PC-9 (cell line): ENCODE measurements at regions not wholly inside any gene's neighbourhood (a gene's known extent, or its start where the extent isn't known, plus 50 kb on each side); places are given as distances from the start of the nearest gene placed in this dataset.

Source experiments
- BruUV-seq: library from RNA; stranded (reverse); fragments of 400-500 nt; replicated peaks from 2 replicates; lab custom pipeline; 2021; lab: Mats Ljungman, UMichigan
- CTCF ChIA-PET: fragments of 300-600 bp; sonication (Branson Sonifier 250); formaldehyde crosslinking; loops from one replicate; lab custom pipeline; 2022; ENCODE audit warnings: antibody characterized with exemption; lab: Charles Lee
- POLR2A ChIA-PET: fragments of 300-600 bp; sonication (Branson Sonifier 250); formaldehyde crosslinking; loops from one replicate; lab custom pipeline; 2022; ENCODE audit warnings: antibody characterized with exemption; ENCODE audit not compliant: unreplicated experiment; lab: Charles Lee
- DNase-seq, 2 experiments: peaks; one replicate each; pipeline versions ENCODE4 v3.0.0 to v3.0.0-alpha.2; 2015 to 2022; ENCODE audit warnings: mixed read lengths in 1 of 2
- H2AFZ ChIP-seq: fragments of 200-600 bp; sonication (generic); 2 replicates; pipeline ENCODE4 v1.8.1; 2017; ENCODE audit warnings: antibody characterized with exemption
- H3F3A ChIP-seq: fragments of 200-600 bp; sonication (generic); 2 replicates; pipeline ENCODE4 v1.8.1; 2017; ENCODE audit warnings: antibody characterized with exemption, mild to moderate bottlenecking, low read depth; ENCODE audit not compliant: insufficient read depth
- H3K27ac ChIP-seq: fragments of 200-600 bp; sonication (generic); 2 replicates; pipeline ENCODE4 v1.6.1; 2016; ENCODE audit warnings: mixed run types
- H3K27me3 ChIP-seq: fragments of 200-600 bp; sonication (generic); 2 replicates; pipeline ENCODE4 v1.6.1; 2016; ENCODE audit warnings: low read depth, mixed run types; ENCODE audit not compliant: insufficient read depth
- H3K36me3 ChIP-seq: fragments of 200-600 bp; sonication (generic); 2 replicates; pipeline ENCODE4 v1.6.1; 2016; ENCODE audit warnings: low read depth, mixed run types
- H3K4me1 ChIP-seq: fragments of 200-600 bp; sonication (generic); replicated peaks from 2 replicates; pipeline ENCODE4 v1.6.1; 2016; ENCODE audit warnings: mixed run types; ENCODE audit not compliant: insufficient read depth
- H3K4me2 ChIP-seq: fragments of 200-600 bp; sonication (generic); 2 replicates; pipeline ENCODE4 v1.6.1; 2017; ENCODE audit warnings: mixed run types
- H3K4me3 ChIP-seq: fragments of 200-600 bp; sonication (generic); 2 replicates; pipeline ENCODE4 v1.6.1; 2016; ENCODE audit warnings: mixed run types
- H3K79me2 ChIP-seq: fragments of 200-600 bp; sonication (generic); 2 replicates; pipeline ENCODE4 v1.6.1; 2017; ENCODE audit warnings: low read depth, mixed run types
- H3K9me2 ChIP-seq: fragments of 200-600 bp; sonication (generic); 2 replicates; pipeline ENCODE4 v1.8.1; 2017; ENCODE audit warnings: mild to moderate bottlenecking; ENCODE audit not compliant: insufficient read depth
- H3K9me3 ChIP-seq: fragments of 200-600 bp; sonication (generic); 2 replicates; pipeline ENCODE4 v1.8.1; 2016; ENCODE audit warnings: low read depth; ENCODE audit not compliant: insufficient read depth
- H4K20me1 ChIP-seq: fragments of 200-600 bp; sonication (generic); 2 replicates; pipeline ENCODE4 v1.8.1; 2017; ENCODE audit not compliant: insufficient read depth
- CTCF ChIP-seq: fragments of 200-600 bp; sonication (generic); conservative IDR thresholded peaks from 2 replicates; pipeline ENCODE4 v1.6.1; 2017; ENCODE audit warnings: mixed run types, antibody characterized with exemption, mild to moderate bottlenecking, moderate library complexity
- EZH2 ChIP-seq: fragments of 200-600 bp; sonication (generic); IDR thresholded peaks from 2 replicates; pipeline ENCODE4 v1.8.0; 2017; ENCODE audit warnings: antibody characterized with exemption, low read depth
- intact Hi-C: fragments of 100-400 bp; cut with micrococcal nuclease; formaldehyde crosslinking; loops from one replicate; pipeline ENCODE4 v1.10.0; 2022; ENCODE audit not compliant: unreplicated experiment

DNA sequence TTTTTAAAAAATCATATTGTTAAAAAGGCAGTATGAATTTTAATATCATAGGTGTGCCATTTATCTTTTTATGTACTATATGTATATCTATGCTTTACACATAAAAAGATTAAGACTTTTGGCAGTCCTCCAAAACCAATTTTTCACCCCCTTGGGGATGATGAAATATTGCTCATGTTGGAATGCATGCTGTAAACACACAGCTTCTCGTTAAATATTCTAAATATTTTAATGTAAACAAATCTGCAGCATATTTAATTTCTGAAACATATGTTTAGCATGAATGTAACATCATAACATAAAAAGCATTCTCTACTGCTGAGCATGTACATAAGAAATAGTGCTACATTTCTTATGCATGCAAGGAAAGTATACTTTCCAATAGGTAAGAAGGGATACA, 484.3 kb upstream of the LRATD1 start:
- ChIA-PET CTCF (no interaction called here), POLR2A (no interaction called here)
- intact Hi-C loops = no loop called here
- H3F3A ChIP-seq = no peaks in the 10 kb centered on the region
- no peak overlapping the region for H3K4me2 ChIP-seq
- no peaks in the 10 kb centered on the region for H3K79me2 ChIP-seq
- H2AFZ ChIP-seq = no peak overlapping the region
- H3K4me1 ChIP-seq = no peaks in the 10 kb centered on the region
- H4K20me1 ChIP-seq = no peaks in the 10 kb centered on the region
- DNase-seq = no peak
- no peaks in the 10 kb centered on the region for H3K36me3 ChIP-seq
- H3K4me3 ChIP-seq = no peak overlapping the region
- H3K9me2 ChIP-seq = 0 out of 2 replicates have a peak, but pooled peaks cover 3% of the 10 kb centered on the region
- TF ChIP-seq CTCF (no peak), EZH2 (no peak)
- no peaks in the 10 kb centered on the region for H3K27me3 ChIP-seq
- H3K27ac ChIP-seq = no peak overlapping the region
- no peaks in the 10 kb centered on the region for H3K9me3 ChIP-seq
- BruUV-seq = no TSS peak

- Histone ChIP-seq H3K4me1 (no peaks in the 10 kb centered on the region), H2AFZ (no peak overlapping the region), H3K4me3 (no peak overlapping the region), H3F3A (no peaks in the 10 kb centered on the region), H3K9me3 (no peaks in the 10 kb centered on the region), H3K36me3 (no peaks in the 10 kb centered on the region), H4K20me1 (no peaks in the 10 kb centered on the region), H3K4me2 (no peak overlapping the region), H3K27me3 (no peaks in the 10 kb centered on the region), H3K9me2 (no peaks in the 10 kb centered on the region), H3K27ac (no peak overlapping the region), H3K79me2 (no peaks in the 10 kb centered on the region)
- BruUV-seq = no TSS peak
- no peak for DNase-seq
- intact Hi-C loops = no loop called here
- no peak for TF ChIP-seq EZH2
- TF ChIP-seq CTCF = no peak
- CTCF ChIA-PET = no interaction called here
- POLR2A ChIA-PET = no interaction called here
These were observed 474.7 kb upstream of the LRATD1 start for GRCh38 chr2:14157816-14158215.

DNA sequence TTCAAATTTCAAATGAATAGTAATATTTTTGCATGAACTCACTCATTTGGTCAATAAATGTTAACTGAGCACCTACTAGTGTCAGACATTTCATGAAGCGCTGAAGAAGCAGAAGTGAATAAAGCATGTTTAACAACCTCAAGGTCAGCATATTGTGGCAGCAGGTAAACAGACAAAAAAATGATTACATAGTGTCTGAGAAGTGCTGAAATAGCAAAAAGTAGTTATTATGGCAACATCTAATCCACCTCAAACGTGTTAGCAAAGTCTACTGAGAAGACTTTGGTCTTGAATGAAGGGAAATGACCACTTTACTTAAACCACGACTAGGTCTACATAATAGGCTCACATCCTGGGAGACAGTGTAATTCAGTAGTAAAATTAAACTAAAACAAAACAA, 452.2 kb upstream of the LRATD1 start:
- Histone ChIP-seq H3K4me2 (no peak overlapping the region), H3K4me1 (no peaks in the 10 kb centered on the region), H3K4me3 (no peak overlapping the region), H2AFZ (no peak overlapping the region), H3K36me3 (no peaks in the 10 kb centered on the region), H4K20me1 (no peaks in the 10 kb centered on the region), H3K79me2 (no peaks in the 10 kb centered on the region), H3K9me3 (no peaks in the 10 kb centered on the region), H3K9me2 (no peaks in the 10 kb centered on the region), H3K27ac (no peak overlapping the region), H3F3A (no peaks in the 10 kb centered on the region), H3K27me3 (no peaks in the 10 kb centered on the region)
- BruUV-seq = no TSS peak
- ChIA-PET POLR2A (no interaction called here), CTCF (no interaction called here)
- intact Hi-C loops = no loop called here
- no peak for DNase-seq
- TF ChIP-seq CTCF (no peak), EZH2 (no peak)
